ENCODE measurements at regions not wholly inside any gene's neighbourhood (a gene's known extent, or its start where the extent isn't known, plus 50 kb on each side); places are given as distances from the start of the nearest gene placed in this dataset.
"Not testable (repeated sequence)": the region's sequence is repeated elsewhere in the genome, so short reads cannot be mapped to it uniquely, and the experiment has no call there.

DNA sequence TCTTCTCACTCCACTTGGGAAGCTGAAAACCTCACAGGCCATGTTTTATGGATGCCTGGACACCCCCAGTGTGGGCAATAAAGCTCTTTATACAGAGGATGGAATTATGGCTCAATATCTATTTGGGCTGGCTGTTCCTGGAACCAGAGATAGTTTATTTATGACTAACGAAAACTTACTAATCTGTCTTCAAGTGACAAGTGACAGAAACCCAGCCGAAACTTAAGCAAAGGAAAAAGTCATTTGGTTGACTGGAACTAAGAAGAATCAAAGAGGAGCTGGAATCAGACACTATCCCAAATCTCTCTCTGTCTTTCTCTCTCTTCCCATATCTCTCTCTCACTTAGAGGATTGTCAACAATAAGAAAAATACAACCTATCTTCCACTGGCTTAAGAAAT lies 78.3 kb upstream of the CDK6 start:
- DNase-seq = no peak

DNA sequence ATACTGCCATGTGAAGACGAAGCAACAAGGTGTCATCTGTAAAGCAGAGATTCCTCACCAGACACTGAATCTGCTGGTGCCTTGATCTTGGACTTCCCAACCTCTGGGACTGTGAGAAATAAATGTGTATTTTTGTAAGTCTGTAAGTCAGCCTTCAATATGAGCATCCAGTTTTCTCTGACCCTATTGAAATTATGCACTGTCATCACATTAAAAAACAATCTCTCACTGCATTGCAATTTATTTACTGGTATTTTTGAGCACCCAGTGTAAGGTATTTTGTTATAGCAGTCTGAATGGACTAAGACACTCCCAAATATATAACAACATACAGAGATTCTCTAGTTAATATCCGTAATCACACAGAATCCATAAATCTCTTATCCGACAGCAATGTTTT lies 77.5 kb upstream of the CDK6 start:
- no peak for DNase-seq

DNA sequence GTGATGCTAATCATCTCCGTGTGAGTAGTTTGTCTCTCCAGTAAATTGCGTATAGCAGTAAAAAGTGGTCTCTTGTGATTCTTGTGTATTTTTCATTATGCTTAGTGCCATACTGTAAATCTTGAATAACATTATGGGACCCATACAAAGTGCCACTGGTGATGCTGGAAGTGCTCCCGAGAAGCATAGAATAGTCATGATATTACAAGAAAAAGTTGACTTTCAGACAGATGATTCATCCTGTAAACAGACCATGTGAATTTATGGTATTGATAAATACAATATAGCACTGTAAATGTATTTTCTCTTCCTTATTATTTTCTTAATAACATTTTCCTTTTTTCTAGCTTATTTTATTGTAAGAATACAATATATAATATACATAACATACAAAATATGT lies 74.6 kb upstream of the CDK6 start:
- no peak for DNase-seq

DNA sequence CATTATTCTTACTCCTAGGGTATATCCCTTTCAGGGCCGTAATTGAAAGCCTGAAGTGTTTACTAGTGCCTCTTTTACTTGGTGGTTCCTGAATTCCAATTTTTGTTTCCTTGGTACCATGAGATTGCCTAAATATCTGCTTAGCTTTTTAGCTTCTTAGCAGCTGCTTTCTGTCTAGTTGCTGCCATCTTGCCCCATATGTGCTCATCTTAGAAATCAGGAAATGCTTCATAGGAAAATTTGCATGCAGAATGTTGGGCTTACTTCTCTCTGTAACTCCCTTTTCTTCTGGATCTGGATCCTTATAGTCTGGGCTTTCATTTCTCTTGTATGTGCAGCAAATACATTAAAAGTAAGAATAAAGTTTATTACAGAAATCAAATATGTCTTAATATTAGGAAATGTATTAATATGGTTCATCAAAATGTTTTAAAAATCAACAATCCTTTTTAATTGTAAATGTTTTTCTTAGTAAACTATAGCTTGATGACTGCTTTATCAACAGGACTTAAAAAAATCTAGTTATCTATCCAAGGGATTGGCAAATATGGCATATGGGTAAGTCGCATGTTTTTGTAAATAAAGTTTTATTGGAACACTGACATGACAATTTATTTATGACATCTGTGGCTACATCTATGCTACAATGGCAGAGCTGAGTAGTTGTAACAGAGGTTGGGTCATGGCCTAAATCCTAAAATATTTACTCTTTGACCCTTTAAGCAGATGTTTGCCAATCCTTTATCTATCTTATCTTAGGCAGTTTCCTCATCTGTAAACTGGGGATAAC lies 73.5 kb upstream of the CDK6 start:
- DNase-seq = no peak

DNA sequence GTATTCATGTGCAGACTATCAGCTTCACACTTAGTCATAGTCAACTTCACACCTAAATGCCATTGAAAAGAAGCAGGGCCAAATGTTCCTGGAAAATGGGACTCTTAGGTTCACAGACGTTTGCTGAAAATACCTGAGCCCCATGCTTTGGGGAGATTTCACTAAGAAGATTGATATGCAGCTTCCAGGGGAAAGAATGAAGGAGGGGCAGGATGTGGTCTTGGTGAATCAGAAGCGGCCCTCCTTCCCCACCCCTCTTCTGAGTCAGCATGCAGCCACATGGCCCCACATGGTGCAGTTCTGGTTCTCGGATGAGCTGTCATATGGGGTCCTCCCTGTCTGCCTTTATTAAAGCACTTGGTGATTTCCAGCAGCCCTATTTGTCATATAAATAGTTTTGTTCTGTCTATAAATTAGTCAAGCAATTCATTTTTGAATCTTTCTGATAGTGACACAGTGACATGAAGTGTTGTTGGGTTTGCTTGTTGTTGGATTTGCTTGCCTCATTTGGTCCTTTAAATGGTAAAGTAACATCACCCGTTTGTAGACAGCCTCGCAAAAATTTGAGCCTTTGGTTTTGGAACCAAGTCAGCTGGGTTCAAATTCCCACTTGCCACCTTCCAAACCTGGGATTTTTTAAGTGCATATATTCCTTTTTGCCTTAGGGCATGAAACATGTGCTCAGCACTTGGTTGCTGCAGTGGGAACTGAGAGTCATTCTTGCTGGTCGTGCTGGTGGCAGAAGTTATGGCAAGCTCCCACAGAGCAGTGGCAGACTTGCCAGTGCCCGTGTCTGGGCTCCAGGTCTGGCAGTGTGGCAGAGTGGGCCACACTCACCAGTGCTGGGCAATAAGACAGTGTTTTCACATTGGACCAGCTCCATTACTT lies 68.1 kb upstream of the CDK6 start:
- DNase-seq = no peak

GRCh38 chr7:92898798-92899197 lies 62.4 kb upstream of the CDK6 start:
- no peak for DNase-seq

DNA sequence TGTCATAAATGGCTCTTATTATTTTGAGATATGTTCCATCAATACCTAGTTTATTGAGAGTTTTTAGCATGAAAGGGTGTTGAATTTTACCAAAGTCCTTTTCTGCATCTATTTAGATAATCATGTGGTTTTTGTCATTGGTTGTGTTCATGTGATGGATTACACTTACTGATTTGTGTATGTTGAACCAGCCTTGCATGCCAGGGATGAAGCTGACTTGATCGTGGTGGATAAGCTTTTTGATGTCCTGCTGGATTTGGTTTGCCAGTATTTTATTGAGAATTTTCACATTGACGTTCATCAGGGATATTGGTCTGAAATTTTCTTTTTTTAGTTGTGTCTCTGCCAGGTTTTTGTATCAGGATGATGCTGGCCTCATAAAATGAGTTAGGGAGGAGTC lies 58.5 kb upstream of the CDK6 start:
- not testable (repeated sequence) for DNase-seq

- DNase-seq = no peak
Observed at GRCh38 chr7:92889081-92889480, 52.7 kb upstream of the CDK6 start.

All from left kidney (tissue), 1 donor.